Vagina (tissue), 2 donors: ENCODE measurements at regions not wholly inside any gene's neighbourhood (a gene's known extent, or its start where the extent isn't known, plus 50 kb on each side); places are given as distances from the start of the nearest gene placed in this dataset.

ENCODE experiments used
- DNase-seq, 2 donors: peaks; one replicate each; pipeline ENCODE4 v3.0.0-alpha.2; 2017; ENCODE audit errors: extremely low spot score in 2 of 2
- H3K27ac ChIP-seq: fragments of 200-600 bp; sonication (generic); one replicate; pipeline ENCODE4 v1.5.1; 2019
- H3K27me3 ChIP-seq: fragments of 200-600 bp; sonication (generic); one replicate; pipeline ENCODE4 v1.5.1; 2019
- H3K36me3 ChIP-seq, 2 donors: fragments of 200-600 bp; sonication (generic); one replicate each; pipeline ENCODE4 v1.5.1; 2017 to 2019
- H3K4me1 ChIP-seq: fragments of 200-600 bp; sonication (generic); one replicate; pipeline ENCODE4 v1.5.1; 2019
- H3K4me3 ChIP-seq, 2 donors: fragments of 200-600 bp; sonication (generic); 1 replicate in 1 of 2; 2 replicates in 1 of 2; pipeline ENCODE4 v1.5.1; 2016 to 2019
- H3K9me3 ChIP-seq: fragments of 200-600 bp; sonication (generic); one replicate; pipeline ENCODE4 v1.5.1; 2019
- POLR2A ChIP-seq, 2 donors: fragments of 450-650 bp; IDR thresholded peaks; one replicate each; pipeline ENCODE4 v1.6.1; 2017; ENCODE audit warnings: antibody characterized with exemption in 2 of 2, mild to moderate bottlenecking in 2 of 2, moderate library complexity in 2 of 2
- POLR2AphosphoS5 ChIP-seq, 2 donors: sonication (generic); formaldehyde crosslinking; IDR thresholded peaks; one replicate each; pipeline ENCODE4 v1.9.0; 2017; ENCODE audit warnings: antibody characterized with exemption in 2 of 2, mild to moderate bottlenecking in 2 of 2, low read depth in 1 of 2; ENCODE audit not compliant: insufficient read depth in 1 of 2
- intact Hi-C: fragments of 100-400 bp; cut with DNase I; formaldehyde crosslinking; loops from one replicate; pipeline ENCODE4 v1.15.1; 2023
- TF ChIP-seq, protein P1 (sequence below), 3 experiments: fragments of 450-650 bp in 2 of 3; fragments of 200-600 bp in 1 of 3; sonication (generic) in 1 of 3; IDR thresholded peaks; one replicate each; pipeline ENCODE4 v1.5.1; 2017 to 2019; ENCODE audit warnings: antibody characterized with exemption in 3 of 3, mild to moderate bottlenecking in 2 of 3, moderate library complexity in 2 of 3

DNA sequence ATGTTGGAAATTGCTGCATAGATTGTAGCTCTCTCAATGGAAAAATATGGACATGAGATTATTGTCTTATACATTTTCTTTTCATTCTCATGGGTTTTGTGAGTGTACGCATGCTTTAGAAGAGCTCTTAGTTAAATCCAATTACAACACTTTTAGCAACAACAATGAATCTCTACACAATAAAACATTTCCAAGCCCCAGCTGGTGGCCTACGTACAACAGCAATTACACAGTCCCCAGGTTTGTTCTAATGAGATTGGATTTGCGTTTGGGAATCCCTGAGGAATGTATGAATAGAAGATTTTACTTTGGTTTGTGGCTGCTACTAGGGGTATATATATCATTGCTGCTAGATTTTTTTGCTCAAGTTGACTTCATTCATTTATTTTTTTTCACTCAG is 98.6 kb downstream of the FHDC1 start:
- intact Hi-C loops, result no loop called here
- Histone ChIP-seq H3K4me3 (no peak overlapping the region), H3K9me3 (no peaks in the 10 kb centered on the region), H3K27me3 (no peaks in the 10 kb centered on the region), H3K36me3 (no peaks in the 10 kb centered on the region), H3K4me1 (no peaks in the 10 kb centered on the region), H3K27ac (no peak overlapping the region)
- TF ChIP-seq, protein P1, sequence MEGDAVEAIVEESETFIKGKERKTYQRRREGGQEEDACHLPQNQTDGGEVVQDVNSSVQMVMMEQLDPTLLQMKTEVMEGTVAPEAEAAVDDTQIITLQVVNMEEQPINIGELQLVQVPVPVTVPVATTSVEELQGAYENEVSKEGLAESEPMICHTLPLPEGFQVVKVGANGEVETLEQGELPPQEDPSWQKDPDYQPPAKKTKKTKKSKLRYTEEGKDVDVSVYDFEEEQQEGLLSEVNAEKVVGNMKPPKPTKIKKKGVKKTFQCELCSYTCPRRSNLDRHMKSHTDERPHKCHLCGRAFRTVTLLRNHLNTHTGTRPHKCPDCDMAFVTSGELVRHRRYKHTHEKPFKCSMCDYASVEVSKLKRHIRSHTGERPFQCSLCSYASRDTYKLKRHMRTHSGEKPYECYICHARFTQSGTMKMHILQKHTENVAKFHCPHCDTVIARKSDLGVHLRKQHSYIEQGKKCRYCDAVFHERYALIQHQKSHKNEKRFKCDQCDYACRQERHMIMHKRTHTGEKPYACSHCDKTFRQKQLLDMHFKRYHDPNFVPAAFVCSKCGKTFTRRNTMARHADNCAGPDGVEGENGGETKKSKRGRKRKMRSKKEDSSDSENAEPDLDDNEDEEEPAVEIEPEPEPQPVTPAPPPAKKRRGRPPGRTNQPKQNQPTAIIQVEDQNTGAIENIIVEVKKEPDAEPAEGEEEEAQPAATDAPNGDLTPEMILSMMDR (IDR thresholded peaks at IDR 0.05), result no peak
- TF ChIP-seq POLR2AphosphoS5 (IDR thresholded peaks at IDR 0.05; ENCODE audit: insufficient read depth in 1 of 2, low read depth in 1 of 2) (no peak), POLR2A (IDR thresholded peaks at IDR 0.05) (no peak)
- DNase-seq, result no peak

DNA sequence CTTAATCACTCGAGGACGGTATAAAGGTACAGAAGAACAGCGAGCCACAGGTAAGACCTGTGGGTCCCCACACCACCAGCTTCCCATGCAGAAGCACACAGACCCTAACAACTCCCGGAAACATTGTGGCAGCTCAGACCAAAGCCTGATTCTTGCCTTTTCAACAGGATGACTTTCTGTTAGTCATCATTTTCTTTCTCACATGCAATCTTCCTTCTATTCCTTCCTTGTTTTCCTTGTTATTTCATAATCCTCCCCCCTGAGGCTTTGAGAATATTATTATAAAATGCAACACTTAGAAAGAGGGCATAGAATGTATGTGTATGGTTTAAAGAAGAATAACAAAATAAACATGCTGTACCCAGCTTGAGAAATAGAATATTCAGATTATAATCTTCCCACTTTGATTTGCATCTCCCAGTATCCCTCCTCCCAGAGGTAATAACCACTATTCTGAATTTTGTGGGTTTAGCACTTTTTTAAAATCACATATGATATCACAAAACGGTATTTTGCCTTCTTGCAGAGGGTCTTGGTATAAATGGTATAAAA is 100.9 kb downstream of the FHDC1 start:
- Histone ChIP-seq H3K36me3 (no peaks in the 10 kb centered on the region), H3K27ac (no peak overlapping the region), H3K27me3 (no peaks in the 10 kb centered on the region), H3K9me3 (no peaks in the 10 kb centered on the region), H3K4me3 (no peak overlapping the region), H3K4me1 (no peaks in the 10 kb centered on the region)
- intact Hi-C loops, result no loop called here
- TF ChIP-seq POLR2AphosphoS5 (IDR thresholded peaks at IDR 0.05; ENCODE audit: insufficient read depth in 1 of 2, low read depth in 1 of 2) (no peak), POLR2A (IDR thresholded peaks at IDR 0.05) (no peak)
- TF ChIP-seq, protein P1 (IDR thresholded peaks at IDR 0.05), result no peak
- DNase-seq, result no peak

DNA sequence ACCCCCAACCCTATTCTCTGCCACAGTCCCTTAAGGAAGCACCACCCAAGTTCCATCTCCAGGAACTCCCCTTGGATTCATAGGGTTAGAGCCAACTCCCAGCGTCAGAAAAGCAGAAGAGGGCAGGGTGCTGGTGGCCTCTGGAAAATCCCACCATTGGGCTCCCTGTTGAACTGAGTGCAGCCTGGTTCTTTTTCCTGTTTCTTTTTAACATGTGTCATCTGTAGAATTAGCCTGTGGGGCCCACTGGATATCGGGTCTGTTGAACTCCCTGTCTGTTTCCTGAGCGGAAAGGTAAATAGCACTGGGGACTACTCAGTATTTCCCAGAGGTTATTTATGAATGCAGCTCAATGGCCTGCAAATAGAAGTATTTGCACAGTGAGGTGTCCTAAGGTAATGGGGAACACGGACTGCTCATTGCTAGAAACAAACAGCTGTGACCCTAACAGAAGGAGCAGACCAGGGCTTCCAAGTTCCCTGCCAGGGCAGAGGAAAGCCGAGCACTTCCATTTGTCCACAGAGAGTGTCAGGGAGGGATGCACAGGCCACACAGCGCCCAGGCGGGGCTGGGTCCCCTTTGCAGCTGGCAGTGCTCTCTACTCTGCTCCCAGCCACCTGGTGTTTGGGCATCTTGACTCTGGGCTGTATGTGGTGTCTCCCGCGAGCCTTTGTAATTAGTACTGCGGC is 102.6 kb downstream of the FHDC1 start:
- H3K4me3 ChIP-seq, result no peak overlapping the region
- no peak for TF ChIP-seq POLR2A (IDR thresholded peaks at IDR 0.05)
- TF ChIP-seq, protein P1 (IDR thresholded peaks at IDR 0.05), result no peak
- no peak for TF ChIP-seq POLR2AphosphoS5 (IDR thresholded peaks at IDR 0.05; ENCODE audit: insufficient read depth in 1 of 2, low read depth in 1 of 2)
- H3K4me1 ChIP-seq, result no peaks in the 10 kb centered on the region
- H3K27ac ChIP-seq, result no peak overlapping the region
- no peak for DNase-seq
- H3K9me3 ChIP-seq, result no peaks in the 10 kb centered on the region
- H3K36me3 ChIP-seq, result no peaks in the 10 kb centered on the region
- H3K27me3 ChIP-seq, result no peaks in the 10 kb centered on the region
- intact Hi-C loops, result no loop called here

DNA sequence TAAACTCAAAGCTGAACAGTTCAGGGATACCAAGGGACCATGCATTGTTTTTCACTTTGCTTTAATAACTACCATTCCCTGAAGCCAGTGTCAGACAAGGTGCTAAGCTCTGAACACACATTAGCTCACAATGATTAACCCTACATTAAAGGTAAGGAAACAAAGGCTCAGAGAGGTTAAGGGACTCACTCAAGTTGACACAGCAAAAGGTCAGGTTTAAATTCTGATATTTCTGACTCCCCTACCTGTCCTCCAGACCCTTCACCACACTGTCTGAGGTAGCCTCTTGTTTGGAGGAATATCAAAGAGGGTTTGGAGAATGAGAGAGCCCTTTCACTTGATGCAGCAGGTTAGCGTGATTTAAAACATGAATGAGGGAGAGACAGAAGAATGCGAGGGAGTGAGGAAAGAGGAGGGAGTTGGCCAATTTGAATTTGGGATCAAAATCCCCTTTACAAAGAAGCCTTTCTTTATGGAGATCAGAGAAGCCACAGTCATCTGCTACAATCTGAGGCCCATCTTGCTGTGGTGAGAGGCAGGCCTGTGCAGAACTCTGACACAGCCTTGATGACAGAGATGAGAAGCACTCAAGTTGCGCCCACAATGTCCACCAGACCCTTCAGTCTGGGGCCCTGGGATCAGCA is 103.5 kb downstream of the FHDC1 start:
- H3K9me3 ChIP-seq, result no peaks in the 10 kb centered on the region
- DNase-seq, result no peak
- no peak overlapping the region for H3K4me3 ChIP-seq
- intact Hi-C loops, result no loop called here
- TF ChIP-seq POLR2AphosphoS5 (IDR thresholded peaks at IDR 0.05; ENCODE audit: insufficient read depth in 1 of 2, low read depth in 1 of 2), result no peak
- TF ChIP-seq, protein P1 (IDR thresholded peaks at IDR 0.05), result no peak
- no peak for TF ChIP-seq POLR2A (IDR thresholded peaks at IDR 0.05)
- no peaks in the 10 kb centered on the region for H3K4me1 ChIP-seq
- no peak overlapping the region for H3K27ac ChIP-seq
- no peaks in the 10 kb centered on the region for H3K27me3 ChIP-seq
- no peaks in the 10 kb centered on the region for H3K36me3 ChIP-seq

DNA sequence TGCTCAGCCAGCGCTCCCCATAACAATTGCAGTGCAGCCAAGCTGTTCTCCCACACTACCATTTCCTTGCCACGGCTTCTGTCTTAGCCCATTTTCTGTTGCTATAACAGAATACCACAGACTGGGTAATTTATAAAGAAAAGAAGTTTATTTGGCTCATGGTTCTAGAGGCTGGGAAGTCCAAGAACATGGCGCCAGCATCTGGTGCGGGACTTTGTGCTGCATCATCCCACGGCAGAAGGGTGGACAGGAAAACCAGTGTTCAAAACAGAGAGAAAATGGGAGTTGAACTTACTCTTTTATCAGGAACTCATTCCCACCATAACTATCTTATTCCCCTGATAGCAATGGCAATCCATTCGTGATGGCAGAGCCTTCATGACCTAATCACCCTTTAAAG is 104.6 kb downstream of the FHDC1 start:
- Histone ChIP-seq H3K27me3 (no peaks in the 10 kb centered on the region), H3K9me3 (no peaks in the 10 kb centered on the region), H3K27ac (no peak overlapping the region), H3K36me3 (no peaks in the 10 kb centered on the region), H3K4me3 (no peak overlapping the region), H3K4me1 (no peaks in the 10 kb centered on the region)
- TF ChIP-seq, protein P1 (IDR thresholded peaks at IDR 0.05), result no peak
- TF ChIP-seq POLR2AphosphoS5 (IDR thresholded peaks at IDR 0.05; ENCODE audit: insufficient read depth in 1 of 2, low read depth in 1 of 2), result no peak
- no peak for TF ChIP-seq POLR2A (IDR thresholded peaks at IDR 0.05)
- intact Hi-C loops, result no loop called here
- DNase-seq, result no peak
